COLO668 (cell line): ENCODE measurements at regions not wholly inside any gene's neighbourhood (a gene's known extent, or its start where the extent isn't known, plus 50 kb on each side); places are given as distances from the start of the nearest gene placed in this dataset.
A peak's percentile ranks its signal among the peaks of the same experiment; 100 is the strongest.

Source experiments
- DNase-seq: peaks from one replicate; lab custom pipeline; 2025; ENCODE audit not compliant: unreplicated experiment; lab: John Stamatoyannopoulos, UW

DNA sequence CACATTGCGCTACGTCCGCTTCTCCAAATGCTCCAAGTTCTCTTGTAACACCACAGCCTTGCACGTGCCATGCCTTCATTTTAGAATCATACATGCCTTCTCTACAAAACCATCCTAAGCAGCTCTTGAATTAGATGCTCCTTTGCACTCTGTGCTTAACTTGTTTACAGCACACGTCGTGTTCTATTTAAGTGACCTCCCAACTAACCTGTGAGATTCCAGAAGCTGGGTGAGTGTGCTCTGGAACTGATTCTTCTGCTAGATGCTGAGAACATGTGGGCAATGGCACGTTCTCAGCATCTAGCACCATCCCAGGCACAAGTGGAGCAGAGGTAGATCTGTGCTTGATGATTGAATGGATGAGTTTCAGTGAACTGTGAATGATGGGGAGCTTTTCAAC lies 100.0 kb upstream of the NEDD9 start:
- no peak for DNase-seq

DNA sequence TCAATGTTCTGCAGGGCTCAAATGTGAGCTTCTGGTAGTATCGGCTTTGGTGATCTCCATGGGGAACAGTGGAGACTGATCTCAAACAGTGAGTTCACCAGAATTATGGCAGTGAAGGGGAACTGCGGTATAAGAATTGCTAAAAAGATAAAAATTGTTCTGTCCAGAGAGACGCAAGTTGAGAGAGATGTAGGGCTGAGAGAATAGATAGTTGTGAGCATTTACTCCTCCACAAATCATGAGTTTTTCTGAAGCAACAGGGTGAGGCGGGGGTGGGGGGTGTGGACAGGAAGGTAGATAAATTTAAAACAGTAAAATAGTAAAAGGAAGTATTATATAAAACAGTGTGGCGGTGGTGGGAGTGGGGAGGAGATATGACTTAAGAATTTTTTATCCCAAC lies 98.6 kb upstream of the NEDD9 start:
- DNase-seq = no peak

DNA sequence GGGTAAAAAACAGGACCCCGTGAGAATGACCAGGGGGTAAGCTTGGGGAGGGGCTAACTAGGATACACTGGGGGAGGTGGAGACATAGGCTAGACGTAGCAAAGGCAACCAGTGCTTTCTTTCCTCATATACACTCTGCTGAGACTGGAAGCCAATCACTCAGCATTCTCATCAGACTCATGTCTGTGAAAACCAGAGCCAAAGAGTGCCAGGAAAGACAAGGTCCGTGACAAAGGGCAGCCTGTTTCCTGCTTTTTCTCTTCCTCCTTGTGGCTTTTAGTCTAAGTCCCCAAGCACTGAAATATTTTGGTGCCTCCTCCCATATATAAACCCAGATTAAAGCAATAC lies 97.9 kb upstream of the NEDD9 start:
- DNase-seq = no peak

DNA sequence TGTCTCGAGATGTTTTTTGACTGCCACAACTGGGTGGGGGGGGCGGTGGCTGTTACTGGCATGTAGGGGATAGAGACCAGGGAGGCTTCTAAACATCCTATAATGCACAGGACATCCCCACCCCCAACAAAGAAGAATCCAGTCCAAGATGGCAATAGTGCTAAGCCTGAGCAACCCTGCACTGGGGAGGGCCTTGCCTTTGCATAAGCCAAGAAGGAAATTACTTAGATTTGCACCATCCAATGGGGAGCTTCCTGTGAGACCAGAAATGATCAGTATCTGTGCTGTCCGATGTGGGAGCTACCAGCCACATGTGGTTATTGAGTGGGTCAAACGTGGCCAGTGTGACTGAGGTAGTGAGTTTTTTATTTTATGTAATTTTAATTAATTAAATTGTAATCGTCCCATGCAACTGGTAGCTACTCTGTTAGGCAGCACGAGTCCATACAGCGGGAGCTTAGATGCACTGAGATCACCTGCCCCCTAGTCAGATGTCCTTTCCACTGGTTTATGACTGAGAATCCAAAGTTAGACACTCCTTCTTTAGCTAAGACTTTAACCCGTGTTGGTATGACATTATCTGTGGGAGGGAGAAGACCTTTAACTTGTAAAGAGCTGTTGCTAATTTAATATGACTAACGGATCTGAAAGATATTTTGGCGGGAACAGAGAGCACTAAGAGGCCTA lies 97.4 kb upstream of the NEDD9 start:
- no peak for DNase-seq

DNA sequence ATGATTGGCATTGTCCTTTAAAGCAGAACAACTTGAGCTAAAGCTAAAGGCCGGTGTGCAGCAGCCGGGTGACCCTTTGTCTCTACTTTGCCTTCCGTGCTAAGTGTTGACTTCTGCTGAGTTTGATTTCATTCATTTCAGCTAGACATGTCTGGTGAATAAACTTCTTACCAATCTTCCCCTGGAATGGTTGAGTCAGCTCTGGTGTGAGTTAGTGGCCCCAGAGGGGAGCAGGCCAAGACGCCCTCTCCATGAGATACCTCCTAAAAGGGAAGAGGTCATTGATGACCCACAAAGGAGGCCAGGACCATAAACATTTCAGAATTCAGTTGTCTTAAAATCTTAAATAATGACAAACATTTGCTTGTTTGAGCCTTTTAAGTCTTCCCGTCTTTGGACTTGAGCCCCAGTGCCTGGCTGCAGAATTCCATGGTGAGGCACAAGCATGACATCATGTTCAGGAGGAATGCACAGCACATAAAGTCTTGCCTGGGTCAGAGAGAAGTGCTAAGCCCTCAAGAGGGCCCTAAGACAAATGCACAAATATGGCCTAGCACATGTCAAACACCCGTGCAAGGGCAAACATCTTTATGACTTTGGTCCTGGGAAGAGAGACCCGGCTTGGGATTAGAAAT lies 96.3 kb upstream of the NEDD9 start:
- DNase-seq = no peak

DNA sequence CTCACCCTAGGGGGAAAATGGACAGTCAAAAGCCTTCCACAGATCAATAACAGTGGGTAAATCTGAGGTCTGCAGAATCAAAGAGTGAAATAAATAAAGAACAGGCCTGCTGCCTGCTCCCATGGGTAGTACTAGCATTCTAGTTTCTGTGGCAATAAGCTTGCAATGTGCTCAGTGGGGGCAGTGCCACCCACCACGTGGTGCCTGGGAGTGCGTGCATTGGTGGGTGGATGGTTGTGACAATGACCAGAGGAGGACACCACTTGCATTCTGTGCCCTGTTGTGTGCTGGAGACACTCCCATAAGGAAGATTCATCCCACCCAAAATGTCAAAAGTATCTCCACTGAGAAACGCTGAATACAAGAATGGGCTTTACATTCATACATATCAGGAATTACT lies 95.5 kb upstream of the NEDD9 start:
- DNase-seq = no peak

DNA sequence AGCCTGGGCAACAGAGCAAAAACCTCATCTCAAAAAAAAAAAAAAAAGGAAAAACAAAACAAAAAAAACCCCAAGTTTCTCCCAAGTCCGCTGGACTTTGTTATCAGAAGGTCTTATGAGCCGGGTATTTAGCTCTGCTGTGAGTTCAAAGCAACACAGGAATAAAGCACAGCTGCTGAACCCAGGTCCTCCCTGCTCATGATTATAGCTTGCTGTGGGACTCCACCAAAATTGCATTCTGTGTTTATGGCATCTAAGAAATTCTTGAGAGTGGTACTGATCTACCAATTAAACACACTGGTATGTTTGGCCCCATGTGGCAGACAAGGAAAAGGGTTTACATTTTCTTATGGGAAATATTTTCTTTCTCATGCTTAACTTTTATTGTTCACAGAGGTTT lies 93.6 kb upstream of the NEDD9 start:
- no peak for DNase-seq

DNA sequence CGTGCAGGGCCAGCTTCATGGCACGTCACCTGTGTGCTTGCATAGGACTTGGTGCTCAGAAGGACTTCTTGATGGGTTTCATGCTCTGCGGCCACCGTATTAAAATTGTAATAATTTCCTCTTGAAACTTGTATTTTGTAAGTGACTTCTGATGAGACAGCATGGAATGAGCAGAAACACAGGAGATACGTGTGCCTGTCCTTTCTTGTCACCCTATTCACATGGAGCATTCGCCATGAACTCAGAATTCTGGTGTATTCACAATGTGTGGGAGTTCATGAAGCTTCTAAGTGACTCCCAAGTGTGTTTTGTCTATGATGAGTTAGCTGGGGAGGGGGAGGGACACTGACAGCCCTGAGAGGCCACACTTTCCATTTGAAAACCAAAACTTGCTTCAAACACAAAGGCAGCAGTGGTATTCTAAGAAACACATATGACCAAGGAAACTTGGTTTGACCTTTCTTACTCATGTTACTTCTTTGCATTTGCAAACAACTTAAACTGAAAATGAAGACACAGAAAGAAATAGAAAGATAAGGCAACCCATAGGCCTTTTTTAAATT lies 92.1 kb upstream of the NEDD9 start:
- no peak for DNase-seq

DNA sequence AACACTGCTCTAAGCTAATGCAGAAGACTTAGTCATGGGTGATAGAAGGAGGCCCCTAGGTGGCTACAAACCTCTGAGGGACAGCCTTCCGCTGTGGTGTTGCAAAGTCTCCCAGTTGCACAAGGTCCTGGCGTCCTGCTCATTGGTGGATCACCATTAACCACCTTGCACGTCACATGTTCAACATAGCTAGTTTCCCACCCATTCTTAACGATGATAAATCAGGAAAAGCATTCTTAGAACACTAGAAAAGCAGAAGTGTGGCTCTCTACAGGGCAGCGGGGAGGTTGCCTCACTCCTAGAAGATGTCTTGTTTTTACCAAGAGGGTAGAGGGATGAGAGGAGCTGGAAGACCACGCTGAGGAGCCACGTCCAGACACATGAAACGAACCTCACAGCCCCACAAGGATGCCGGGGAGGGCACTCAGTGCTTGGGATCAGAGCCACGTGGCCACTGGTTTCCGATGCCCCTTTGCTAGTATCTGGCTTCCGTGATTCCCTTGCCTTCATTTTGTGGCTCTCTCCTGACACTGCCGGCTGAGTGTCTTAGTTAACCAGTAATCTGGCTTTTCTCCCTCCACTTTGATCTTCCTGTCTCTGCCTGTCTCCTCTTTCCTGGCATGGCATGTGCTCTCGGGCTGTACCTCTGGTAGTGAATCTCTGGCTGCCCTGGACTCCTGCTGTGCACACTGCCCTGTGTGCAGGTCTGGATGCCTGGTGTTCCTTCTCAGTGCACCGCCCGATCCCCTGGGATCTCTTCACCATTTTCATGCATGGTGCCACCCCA lies 91.4 kb upstream of the NEDD9 start:
- no peak for DNase-seq

DNA sequence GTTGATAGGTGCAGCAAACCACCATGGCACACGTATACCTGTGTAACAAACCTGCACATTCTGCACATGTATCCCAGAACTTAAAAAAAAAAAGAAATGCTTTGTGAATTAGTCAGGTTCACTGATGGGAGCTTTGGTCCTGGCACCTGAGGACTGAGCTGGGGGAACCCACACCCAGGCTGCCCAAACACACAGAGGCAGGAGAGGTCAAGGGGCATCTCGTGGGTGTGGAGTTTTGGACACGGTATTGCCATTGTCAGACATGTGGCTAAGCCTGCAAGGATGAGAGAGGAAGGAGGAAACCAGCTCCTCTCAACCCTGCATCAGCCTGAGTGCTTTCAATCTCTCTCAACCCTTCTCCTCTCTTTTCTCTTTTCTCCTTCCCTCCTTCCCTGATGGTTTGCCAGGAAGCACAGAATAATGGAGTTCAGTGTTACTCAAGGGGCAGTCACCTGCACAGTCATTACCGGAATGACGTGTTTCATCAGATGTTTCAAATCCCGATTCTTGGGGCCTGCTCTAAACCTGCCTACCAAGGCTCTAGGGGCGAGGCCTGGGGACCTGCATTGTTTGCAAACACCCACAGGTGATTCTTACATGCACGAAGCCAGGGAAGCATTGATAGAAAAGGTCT lies 89.9 kb upstream of the NEDD9 start:
- DNase-seq = no peak

DNA sequence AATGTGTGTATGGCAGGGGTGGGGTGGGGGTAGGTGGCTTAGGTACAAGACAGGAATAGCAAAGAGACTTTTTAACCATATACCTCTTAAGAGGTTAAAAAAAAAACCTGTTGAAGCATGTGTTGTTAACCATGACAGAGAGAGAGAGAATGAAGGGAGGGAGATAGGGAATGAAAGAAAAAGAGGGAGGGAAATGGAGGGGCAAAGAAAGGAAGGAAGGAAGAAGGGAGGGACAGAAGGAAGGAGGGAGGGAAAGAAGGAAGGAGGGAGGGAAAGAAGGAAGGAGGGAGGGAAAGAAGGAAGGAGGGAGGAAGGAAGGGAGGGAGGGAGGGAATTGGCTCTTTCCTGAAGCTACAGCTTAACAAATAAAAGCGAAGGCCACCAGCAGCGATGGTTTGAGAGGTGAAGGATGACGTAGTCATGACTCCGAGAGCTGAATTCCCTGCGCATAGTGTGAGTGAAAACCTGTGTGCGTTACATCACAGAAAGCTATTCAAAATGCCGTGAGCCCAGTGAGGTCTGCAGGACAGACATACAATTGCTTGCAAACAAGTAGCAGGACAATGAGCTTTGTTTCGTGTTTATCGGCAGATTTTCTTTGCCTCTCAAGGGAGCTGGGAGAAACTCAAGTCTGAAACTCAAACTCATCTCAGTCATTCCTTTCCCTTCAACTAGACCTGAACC lies 88.6 kb upstream of the NEDD9 start:
- no peak for DNase-seq

DNA sequence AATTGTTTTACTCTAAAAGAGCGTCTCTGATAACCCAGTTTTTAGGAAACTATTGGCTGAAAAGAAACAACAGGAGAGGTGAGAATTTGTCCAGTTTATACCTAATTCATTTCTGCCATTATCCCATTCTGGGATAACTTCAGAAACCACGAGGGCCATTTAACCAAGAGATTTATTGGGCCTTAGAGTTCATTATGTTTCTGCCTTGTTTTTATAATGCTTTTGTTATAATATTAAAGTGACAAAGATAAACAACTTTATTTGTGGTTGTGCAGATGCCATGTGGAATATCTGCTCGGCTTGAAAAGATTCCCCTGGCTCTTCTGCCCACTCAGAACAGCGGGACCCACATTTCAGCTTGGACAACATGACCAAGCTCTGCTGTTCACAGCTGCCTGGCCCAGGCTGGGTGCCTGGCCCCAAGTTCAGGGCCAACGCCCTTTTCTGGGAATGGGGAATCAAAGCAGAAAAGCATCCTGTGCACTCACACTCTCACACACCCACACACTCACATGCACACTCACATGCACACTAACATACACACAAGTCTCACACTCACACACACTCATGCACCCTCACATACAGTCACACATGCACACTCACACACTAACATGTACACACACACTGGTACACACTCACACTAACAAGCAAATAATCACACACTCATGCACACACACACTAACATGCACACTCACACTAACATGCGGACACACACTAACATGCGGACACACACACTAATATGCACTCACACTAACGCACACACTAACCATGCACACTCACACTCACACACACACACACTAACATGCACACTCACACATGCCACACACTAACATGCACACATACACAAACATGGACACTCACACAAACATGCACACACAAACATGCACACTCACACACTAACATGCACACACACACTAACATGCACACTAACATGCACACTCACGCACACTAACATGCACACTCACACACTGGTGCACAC lies 86.7 kb upstream of the NEDD9 start:
- no peak for DNase-seq

DNA sequence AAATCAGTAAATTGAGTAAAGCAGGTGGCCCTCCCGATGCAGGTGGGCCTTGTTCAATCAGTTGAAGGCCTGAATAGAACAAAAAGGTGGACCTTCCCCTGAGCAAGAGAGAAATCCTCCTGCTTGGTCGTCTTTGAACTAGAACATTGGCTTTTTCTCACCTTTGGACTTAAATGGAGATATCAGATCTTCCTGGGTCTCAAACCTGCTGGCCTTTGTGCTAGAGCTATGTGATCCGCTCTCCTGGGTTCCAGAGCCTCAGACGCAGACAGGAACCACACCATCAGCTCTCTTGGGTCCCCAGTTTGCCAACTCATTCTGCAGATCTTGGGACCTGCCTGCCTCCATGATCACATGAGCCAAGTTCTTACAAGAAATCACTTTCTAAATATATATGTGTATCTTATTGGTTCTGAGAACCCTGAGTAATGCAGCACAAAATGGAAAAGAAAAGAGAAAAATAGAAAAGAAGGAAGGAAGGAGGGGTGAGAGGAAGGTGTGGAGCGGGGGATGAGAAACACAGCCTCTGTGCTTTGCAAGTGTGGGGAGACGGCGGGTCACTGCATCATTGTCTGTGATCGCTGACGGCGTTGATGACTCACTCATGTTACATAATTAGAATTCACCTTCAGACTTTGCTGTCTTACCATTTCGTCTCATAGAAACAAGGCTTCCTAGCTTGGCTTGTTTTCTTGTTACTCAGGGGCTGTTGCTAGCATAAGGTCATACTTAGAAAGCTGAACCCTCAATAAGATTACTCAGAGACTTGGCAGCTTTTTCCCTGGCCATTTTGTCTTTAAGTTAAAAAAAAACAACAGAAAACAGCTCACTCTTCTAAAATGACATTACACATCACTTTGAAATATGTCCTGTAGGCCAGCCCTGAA lies 85.7 kb upstream of the NEDD9 start:
- peak; percentile 4 for DNase-seq

DNA sequence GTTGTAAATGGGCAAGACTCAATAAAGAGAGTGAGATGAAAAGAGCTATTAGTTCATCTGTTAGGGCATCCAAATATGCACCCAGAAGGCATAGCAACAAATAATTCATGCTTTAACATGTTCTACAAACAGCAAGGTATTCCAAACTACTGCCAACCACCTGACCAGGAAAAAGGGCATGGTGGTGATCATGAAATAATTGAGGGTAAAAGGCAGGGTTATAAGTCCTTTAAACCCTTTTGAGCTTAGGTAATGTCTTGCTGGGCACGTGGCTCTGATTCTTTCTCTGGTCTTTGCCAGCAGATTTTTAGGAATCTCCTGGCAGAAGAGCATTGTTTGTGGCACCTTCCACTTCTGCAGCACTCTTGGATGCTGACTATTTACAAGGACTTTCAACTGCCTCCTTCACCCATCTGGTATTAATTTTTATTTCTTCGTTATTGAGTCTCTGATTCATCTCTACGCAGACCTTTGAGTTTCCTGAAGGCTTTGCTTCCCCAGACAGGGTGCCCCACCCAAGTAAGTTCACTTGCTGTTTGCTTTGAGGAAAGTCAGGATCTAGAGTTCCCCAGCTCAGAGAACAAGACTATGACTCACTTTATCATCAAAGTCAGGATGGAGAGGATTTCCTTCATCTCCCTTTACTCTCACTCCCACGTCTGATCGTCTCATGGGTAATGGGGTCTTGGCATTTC lies 83.4 kb upstream of the NEDD9 start:
- no peak for DNase-seq

DNA sequence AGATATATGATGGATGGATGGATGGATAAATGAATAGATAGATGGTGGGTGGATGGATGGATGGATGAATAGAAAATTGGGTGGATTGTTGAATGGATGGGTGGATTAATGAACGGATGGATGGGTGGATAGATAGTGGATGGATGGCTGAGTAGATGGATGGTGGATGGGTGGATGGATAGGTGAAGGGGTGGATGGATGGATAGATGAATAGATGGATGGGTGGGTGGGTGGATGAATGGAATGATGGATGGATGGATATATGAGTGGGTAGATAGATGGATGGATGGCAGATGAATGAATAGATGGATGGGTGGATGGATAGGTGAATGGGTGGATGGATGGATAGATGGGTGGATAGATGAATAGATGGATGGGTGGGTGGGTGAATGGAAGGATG lies 80.7 kb upstream of the NEDD9 start:
- no peak for DNase-seq

DNA sequence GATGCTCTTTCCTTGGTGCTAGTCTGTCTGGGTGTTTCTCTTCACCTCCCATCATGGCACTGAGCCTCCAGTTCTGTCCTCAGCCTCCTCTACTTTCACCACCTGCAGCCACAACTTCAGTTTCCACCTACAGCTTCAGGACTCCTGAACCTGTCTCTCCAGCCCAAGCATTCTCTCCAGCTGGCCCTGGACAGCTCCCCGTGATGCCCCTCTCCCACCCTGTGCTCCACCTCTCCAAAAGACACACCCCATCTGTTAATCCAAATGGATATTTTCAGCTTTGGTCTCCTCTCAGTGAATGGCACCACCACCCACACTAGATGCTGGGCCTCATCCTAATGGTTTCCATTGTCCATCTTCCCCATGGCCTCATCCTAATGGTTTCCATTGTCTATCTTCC lies 79.5 kb upstream of the NEDD9 start:
- no peak for DNase-seq

DNA sequence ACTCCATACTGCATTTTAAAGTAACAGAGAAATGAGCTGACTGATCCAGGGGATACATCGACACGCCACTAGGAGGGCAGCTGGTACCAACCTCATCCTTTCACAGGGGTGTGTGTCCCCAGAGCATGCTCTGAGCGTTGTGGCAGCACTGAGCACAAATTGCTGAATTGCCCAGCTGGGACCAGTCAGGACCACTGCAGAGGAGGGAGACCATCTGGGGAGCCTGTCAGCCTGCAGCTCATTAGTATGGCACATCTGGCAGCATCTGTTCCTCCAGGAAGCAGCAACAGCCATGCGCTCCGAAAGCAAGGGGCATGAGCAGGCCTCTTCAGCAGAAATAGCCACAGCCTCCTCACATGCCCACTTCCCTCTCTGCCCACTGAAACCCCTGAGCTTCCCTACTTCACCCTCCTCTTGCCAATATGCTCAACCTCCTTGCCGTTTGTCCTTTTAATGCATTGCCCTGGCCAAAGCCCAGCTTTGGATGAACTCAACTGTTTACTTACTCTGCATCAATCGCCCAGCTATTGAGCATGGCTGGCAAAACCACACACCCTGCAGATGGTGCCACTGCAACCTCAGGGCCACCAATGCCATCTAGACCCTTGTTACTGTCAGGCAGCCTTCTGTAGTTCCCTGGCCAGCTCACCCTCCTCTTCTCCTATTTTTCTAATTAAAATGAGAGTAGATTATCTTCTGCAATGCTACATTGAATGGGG lies 77.6 kb upstream of the NEDD9 start:
- no peak for DNase-seq

DNA sequence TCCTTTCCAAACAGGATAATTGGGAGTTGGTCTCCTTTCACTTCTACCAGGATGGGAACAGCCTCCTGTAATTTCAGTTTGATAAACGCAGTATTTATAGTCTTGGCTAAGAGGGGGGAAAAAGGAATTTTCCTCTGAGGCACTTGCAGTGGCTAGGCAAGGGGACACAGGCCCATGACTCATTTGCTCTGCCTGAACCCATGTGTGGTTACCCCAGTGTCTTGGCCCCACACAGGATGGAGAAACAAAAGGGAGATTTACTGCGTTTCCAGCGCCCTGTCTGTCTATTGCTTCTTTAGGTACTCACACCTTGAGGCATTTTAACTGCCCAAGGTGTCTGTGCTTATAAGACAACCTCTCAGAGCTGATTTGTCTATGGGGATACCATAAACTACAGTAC lies 74.8 kb upstream of the NEDD9 start:
- DNase-seq = no peak
